Naive B cell (primary cell): ENCODE measurements at regions not wholly inside any gene's neighbourhood (a gene's known extent, or its start where the extent isn't known, plus 50 kb on each side); places are given as distances from the start of the nearest gene placed in this dataset.
"Not testable (repeated sequence)": the region's sequence is repeated elsewhere in the genome, so short reads cannot be mapped to it uniquely, and the experiment has no call there.

Experiments used
- ATAC-seq, 2 donors: fragments of 150-1000 bp; cut with Tn5 transposase; 2 replicates each; pipeline ENCODE4 v1.10.0; 2021; ENCODE audit warnings: low read depth in 2 of 2, mild to moderate bottlenecking in 2 of 2, moderate library complexity in 2 of 2
- DNase-seq: peaks from one replicate; pipeline ENCODE4 v3.0.0; 2022
- H3K27ac Mint-ChIP-seq, 6 donors: one replicate each; pipeline ENCODE4 v1.8.0; 2020 to 2022; ENCODE audit warnings: mild to moderate bottlenecking in 6 of 6, mixed read lengths in 6 of 6, moderate library complexity in 5 of 6, inconsistent platforms in 2 of 6
- H3K27me3 Mint-ChIP-seq, 3 donors: one replicate each; pipeline ENCODE4 v1.8.0; 2021 to 2022; ENCODE audit warnings: mixed read lengths in 3 of 3, mild to moderate bottlenecking in 1 of 3
- H3K36me3 Mint-ChIP-seq, 2 donors: one replicate each; pipeline ENCODE4 v1.8.0; 2020 to 2022; ENCODE audit warnings: mixed read lengths in 2 of 2, inconsistent platforms in 1 of 2, mild to moderate bottlenecking in 1 of 2
- H3K4me1 Mint-ChIP-seq, 3 donors: one replicate each; pipeline ENCODE4 v1.8.0; 2020 to 2022; ENCODE audit warnings: mixed read lengths in 3 of 3, inconsistent platforms in 1 of 3, mild to moderate bottlenecking in 1 of 3, moderate library complexity in 1 of 3
- H3K4me3 Mint-ChIP-seq, 8 donors: one replicate each; pipeline ENCODE4 v1.8.0; 2020 to 2022; ENCODE audit warnings: mild to moderate bottlenecking in 8 of 8, mixed read lengths in 8 of 8, moderate library complexity in 8 of 8, inconsistent platforms in 2 of 8
- H3K9me3 Mint-ChIP-seq, 7 donors: one replicate each; pipeline ENCODE4 v1.8.0; 2020 to 2022; ENCODE audit warnings: mixed read lengths in 7 of 7, mild to moderate bottlenecking in 5 of 7, inconsistent platforms in 2 of 7, moderate library complexity in 1 of 7

- no peaks in the 10 kb centered on the region for H3K4me1 Mint-ChIP-seq
- no peak overlapping the region for H3K4me3 Mint-ChIP-seq
- peaks cover 0 to 8% (median 0%) of the 10 kb centered on the region in 7 donors for H3K9me3 Mint-ChIP-seq
- no peak for ATAC-seq
- peaks cover 26 to 48% (median 35%) of the 10 kb centered on the region in 3 donors for H3K27me3 Mint-ChIP-seq
- no peaks in the 10 kb centered on the region for H3K36me3 Mint-ChIP-seq
- H3K27ac Mint-ChIP-seq = no peak overlapping the region
- no peak for DNase-seq
Measured at GRCh38 chr6:1474205-1474604, 84.8 kb downstream of the FOXF2 start.

DNA sequence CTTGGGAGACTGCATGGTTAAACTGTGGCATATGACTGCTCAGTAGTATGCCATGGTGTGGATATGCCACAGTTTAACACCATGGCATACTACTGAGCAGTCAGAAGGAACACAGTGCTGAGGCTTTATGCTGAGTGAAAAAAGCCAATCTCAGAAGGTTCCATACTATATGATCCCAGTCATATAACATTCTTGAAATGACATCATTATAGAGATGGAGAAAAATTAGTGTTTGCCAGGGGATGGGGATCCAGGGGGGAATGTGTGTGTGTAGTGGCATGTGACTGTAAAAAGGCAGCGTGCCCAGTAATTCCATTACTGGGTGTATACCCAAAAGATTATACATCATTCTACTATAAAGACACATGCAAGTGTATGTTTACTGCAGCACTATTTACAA is 85.8 kb downstream of the FOXF2 start:
- no peaks in the 10 kb centered on the region for H3K36me3 Mint-ChIP-seq
- ATAC-seq (no peak), DNase-seq (no peak)
- peaks cover 0 to 8% (median 0%) of the 10 kb centered on the region in 7 donors for H3K9me3 Mint-ChIP-seq
- H3K27ac Mint-ChIP-seq = no peak overlapping the region
- peaks cover 25 to 43% (median 34%) of the 10 kb centered on the region in 3 donors for H3K27me3 Mint-ChIP-seq
- H3K4me3 Mint-ChIP-seq = peak overlapping the region in 1 of 8 donors; percentile 57
- H3K4me1 Mint-ChIP-seq = no peaks in the 10 kb centered on the region

DNA sequence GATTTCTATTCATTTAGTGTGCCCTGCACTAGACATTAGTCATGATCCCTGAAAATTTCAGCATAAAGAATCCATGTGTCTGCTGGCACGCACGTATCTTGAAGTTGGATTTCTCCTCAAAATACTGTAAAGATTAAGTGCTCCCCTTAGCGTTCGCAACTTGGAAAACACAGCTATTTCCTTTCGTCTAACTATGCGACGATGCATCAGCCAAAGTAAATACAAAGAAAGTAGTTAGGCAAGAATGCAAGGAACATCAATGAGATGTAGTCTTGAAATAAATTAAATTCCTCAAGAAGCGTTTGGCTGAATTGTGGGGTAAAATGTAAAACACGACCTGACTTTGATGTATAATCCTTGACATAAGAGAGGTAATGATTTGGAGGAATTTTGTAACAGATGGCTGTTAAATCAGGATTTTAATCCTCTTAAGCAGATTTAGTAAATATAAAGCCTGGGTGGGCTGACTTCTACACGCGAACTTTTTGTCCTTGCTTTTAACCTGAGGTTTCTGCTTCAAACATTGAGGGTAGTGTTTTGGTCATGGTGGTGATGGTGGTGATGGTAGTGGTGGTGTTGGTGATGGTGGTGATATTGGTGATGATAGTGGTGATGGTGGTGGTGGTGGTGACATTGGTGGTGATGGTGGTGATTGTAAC is 88.2 kb downstream of the FOXF2 start:
- Mint-ChIP-seq H3K27ac (no peak overlapping the region), H3K27me3 (peaks cover 19 to 35% (median 21%) of the 10 kb centered on the region in 3 donors), H3K4me1 (peaks cover 6 to 12% (median 11%) of the 10 kb centered on the region in 3 donors), H3K4me3 (peak overlapping the region in 1 of 8 donors; percentile 18), H3K36me3 (no peaks in the 10 kb centered on the region), H3K9me3 (peaks cover 0 to 8% (median 0%) of the 10 kb centered on the region in 7 donors)
- DNase-seq (no peak), ATAC-seq (no peak)

- H3K4me3 Mint-ChIP-seq, DNase-seq, ATAC-seq, H3K9me3 Mint-ChIP-seq, H3K36me3 Mint-ChIP-seq: not testable (repeated sequence)
- H3K27me3 Mint-ChIP-seq = peaks cover 12 to 27% (median 15%) of the 10 kb centered on the region in 3 donors
- peak overlapping the region in 1 of 6 donors; percentile 52 for H3K27ac Mint-ChIP-seq
- H3K4me1 Mint-ChIP-seq = peaks cover 6 to 15% (median 12%) of the 10 kb centered on the region in 3 donors
Measured at GRCh38 chr6:1478163-1478826, 88.9 kb downstream of the FOXF2 start.

DNA sequence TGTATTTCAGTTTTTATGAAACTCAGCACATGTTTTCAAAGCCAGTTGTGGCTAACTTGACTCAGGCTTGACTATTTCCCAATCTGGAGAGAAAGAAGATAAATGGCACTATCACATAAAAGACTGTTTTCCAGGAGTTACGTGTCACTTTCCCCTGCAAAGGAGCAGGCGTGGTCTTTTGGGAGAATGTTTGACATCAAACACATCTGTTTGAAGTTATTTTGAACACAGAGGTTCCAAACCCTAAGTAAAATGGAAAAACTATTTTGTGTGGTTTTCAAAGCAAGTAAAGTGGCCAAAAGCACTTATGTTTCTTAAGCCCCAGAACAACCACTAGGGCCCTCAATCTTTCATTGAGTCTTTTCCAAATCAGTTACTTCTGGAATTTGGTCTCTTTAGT is 89.7 kb downstream of the FOXF2 start:
- Mint-ChIP-seq H3K4me1 (peaks cover 6 to 15% (median 12%) of the 10 kb centered on the region in 3 donors), H3K4me3 (no peak overlapping the region), H3K27me3 (peaks cover 5 to 19% (median 15%) of the 10 kb centered on the region in 3 donors), H3K36me3 (no peaks in the 10 kb centered on the region), H3K27ac (no peak overlapping the region), H3K9me3 (peaks cover 0 to 8% (median 0%) of the 10 kb centered on the region in 7 donors)
- DNase-seq (no peak), ATAC-seq (no peak)

DNA sequence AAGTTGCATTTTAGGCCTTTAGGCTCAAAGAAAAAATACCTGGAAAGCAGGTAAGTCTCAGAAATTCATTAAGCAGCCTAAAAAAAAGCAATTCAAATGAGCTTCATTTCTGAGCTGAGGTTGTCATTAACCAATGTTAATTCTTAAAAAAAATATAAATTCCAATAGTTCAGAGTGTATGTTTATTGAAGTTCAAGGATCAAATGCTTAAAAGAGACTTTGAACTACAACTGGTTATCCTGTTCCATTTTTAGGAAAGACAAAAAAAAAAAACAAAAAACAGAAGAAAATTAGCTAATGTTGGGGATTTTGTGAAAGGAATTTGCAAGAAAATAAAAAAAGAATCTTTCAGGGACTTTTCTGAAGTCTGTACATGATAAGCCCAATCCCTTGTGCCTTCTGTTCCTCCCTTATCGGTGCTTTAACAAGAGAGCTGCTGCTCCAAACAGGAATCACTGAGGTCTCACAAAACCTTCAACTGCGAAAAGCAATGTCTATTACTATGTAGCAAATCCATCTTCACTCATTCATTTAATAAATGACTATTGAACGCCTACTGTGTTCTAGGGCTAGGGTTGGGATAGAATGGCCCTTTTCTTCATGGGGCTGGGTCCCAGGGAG is 90.3 kb downstream of the FOXF2 start:
- H3K27me3 Mint-ChIP-seq = peaks cover 5 to 13% (median 12%) of the 10 kb centered on the region in 3 donors
- ATAC-seq (no peak), DNase-seq (no peak)
- no peak overlapping the region for H3K4me3 Mint-ChIP-seq
- no peaks in the 10 kb centered on the region for H3K36me3 Mint-ChIP-seq
- peaks cover 6 to 15% (median 12%) of the 10 kb centered on the region in 3 donors for H3K4me1 Mint-ChIP-seq
- peaks cover 0 to 8% (median 0%) of the 10 kb centered on the region in 7 donors for H3K9me3 Mint-ChIP-seq
- H3K27ac Mint-ChIP-seq = no peak overlapping the region

DNA sequence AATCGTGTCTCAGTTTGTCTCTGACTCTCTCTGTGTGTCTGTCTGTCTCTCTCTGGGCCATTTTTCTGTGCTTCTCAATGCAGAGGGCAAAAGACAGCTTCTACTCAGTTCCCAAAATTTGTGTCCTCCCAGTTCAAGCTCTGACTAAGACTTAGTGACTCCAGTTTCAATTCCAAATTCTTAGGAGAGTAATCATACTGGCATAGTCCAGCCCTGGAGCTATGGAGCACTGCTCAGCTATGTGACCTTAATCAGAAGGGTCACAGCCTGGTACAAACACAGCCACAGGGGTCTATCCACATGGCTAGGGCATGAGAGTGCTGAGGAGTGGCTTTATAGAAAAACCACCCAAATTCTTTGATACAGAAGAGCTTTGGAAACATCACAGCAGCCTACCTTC is 91.9 kb downstream of the FOXF2 start:
- DNase-seq (no peak), ATAC-seq (no peak)
- H3K27ac Mint-ChIP-seq = peak overlapping the region in 1 of 6 donors; percentile 27
- peaks cover 4 to 8% (median 6%) of the 10 kb centered on the region in 3 donors for H3K27me3 Mint-ChIP-seq
- no peaks in the 10 kb centered on the region for H3K36me3 Mint-ChIP-seq
- H3K4me3 Mint-ChIP-seq = no peak overlapping the region
- H3K9me3 Mint-ChIP-seq = peaks cover 0 to 8% (median 0%) of the 10 kb centered on the region in 7 donors
- H3K4me1 Mint-ChIP-seq = peaks cover 6 to 15% (median 12%) of the 10 kb centered on the region in 3 donors

DNA sequence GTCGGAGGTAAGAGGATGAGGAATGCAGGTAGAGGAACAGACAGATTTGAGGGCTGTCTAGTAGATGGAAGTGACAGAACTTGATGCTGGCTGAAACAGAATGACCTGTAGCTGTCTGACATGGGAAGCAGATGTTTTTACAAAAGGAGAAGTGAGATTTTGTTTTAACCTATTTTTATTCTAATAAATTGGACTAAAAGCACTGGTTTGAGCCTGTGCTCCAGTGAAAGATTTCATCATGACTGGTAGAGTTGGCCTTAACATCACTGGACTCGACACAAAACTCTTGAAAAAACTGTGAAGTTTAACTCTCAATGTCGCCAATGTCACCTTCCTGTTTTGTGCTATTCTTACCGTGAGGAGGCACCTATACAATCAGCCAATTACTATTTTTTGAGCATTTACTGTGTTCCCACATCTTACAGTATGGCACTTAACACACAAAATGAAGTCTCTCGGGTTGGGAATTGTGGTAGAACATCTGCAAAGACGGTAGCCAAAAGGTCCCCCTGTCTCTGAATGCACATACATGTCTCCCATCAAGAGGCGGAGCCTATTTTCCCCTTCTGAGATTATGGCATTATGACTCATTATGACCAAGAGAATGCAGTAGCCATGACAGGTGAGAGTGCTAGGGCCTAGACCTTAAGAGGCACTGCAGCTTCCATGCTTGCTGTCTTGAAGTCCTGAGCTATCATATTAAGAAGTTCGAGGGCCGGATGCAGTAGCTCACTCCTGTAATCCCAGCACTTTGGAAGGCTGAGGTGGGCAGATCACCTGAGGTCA is 93.2 kb downstream of the FOXF2 start:
- peak; percentile 30 to 37 for ATAC-seq
- Mint-ChIP-seq H3K4me1 (peaks cover 6 to 15% (median 12%) of the 10 kb centered on the region in 3 donors), H3K27ac (peak overlapping the region in 3 of 6 donors; percentile 1 to 81 (median 51)), H3K36me3 (no peaks in the 10 kb centered on the region), H3K9me3 (peaks cover 0 to 8% (median 0%) of the 10 kb centered on the region in 7 donors), H3K27me3 (peaks cover 4 to 8% (median 6%) of the 10 kb centered on the region in 3 donors), H3K4me3 (peak overlapping the region in 2 of 8 donors; percentile 1 to 42)
- DNase-seq = no peak

DNA sequence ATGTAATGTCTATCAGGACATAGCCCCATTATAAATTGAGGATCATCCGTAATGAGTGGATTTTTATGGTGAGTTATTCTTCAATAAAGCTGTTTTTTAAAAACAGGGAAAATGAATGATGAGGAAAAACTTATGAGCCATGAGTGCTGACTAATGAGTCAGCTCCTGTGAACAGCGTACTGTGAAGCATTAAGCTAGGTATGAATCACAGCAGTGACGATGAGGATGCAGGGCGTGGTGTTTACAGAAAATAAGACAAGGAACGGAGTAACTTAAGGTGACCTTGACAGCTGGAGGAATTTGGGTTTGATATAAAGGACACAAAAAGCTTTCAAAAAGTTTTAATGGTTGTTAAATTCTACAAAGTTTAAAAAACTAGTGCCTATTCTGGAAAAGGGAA is 96.3 kb downstream of the FOXF2 start:
- H3K9me3 Mint-ChIP-seq = no peaks in the 10 kb centered on the region
- no peaks in the 10 kb centered on the region for H3K36me3 Mint-ChIP-seq
- H3K4me3 Mint-ChIP-seq = no peak overlapping the region
- DNase-seq = no peak
- peaks cover 0 to 17% (median 4%) of the 10 kb centered on the region in 3 donors for H3K27me3 Mint-ChIP-seq
- no peak for ATAC-seq
- H3K4me1 Mint-ChIP-seq = peaks cover 6 to 15% (median 12%) of the 10 kb centered on the region in 3 donors
- peak overlapping the region in 2 of 6 donors; percentile 0 to 17 for H3K27ac Mint-ChIP-seq

- H3K27me3 Mint-ChIP-seq = peaks cover 0 to 17% (median 4%) of the 10 kb centered on the region in 3 donors
- H3K4me1 Mint-ChIP-seq = peaks cover 6 to 13% (median 11%) of the 10 kb centered on the region in 3 donors
- no peak overlapping the region for H3K27ac Mint-ChIP-seq
- H3K9me3 Mint-ChIP-seq = no peaks in the 10 kb centered on the region
- no peak for ATAC-seq
- no peak for DNase-seq
- H3K4me3 Mint-ChIP-seq = no peak overlapping the region
- no peaks in the 10 kb centered on the region for H3K36me3 Mint-ChIP-seq
Measured at GRCh38 chr6:1486387-1486786, 97.0 kb downstream of the FOXF2 start.

GRCh38 chr6:1487239-1487638 is 97.9 kb downstream of the FOXF2 start:
- Mint-ChIP-seq H3K4me1 (peaks cover 1 to 6% (median 2%) of the 10 kb centered on the region in 3 donors), H3K27me3 (peaks cover 0 to 17% (median 1%) of the 10 kb centered on the region in 3 donors), H3K9me3 (no peaks in the 10 kb centered on the region), H3K4me3 (peak overlapping the region in 1 of 8 donors; percentile 22), H3K27ac (no peak overlapping the region), H3K36me3 (no peaks in the 10 kb centered on the region)
- no peak for DNase-seq
- no peak for ATAC-seq

- peaks cover 8 to 27% (median 18%) of the 10 kb centered on the region in 3 donors for H3K27me3 Mint-ChIP-seq
- H3K36me3 Mint-ChIP-seq = no peaks in the 10 kb centered on the region
- no peak for DNase-seq
- H3K4me3 Mint-ChIP-seq = no peak overlapping the region
- no peak overlapping the region for H3K27ac Mint-ChIP-seq
- no peaks in the 10 kb centered on the region for H3K4me1 Mint-ChIP-seq
- ATAC-seq = no peak
- H3K9me3 Mint-ChIP-seq = peaks cover 0 to 3% (median 0%) of the 10 kb centered on the region in 7 donors
Measured at GRCh38 chr6:1491025-1491424, 101.6 kb downstream of the FOXF2 start.
